HEK293 (cell line): ENCODE measurements at regions not wholly inside any gene's neighbourhood (a gene's known extent, or its start where the extent isn't known, plus 50 kb on each side); places are given as distances from the start of the nearest gene placed in this dataset.

Experiments
- CTCF ChIP-seq: fragments of 450-650 bp; formaldehyde crosslinking; IDR thresholded peaks from 2 replicates; pipeline ENCODE4 v1.5.1; 2016; ENCODE audit warnings: missing biosample characterization, missing genetic modification characterization
- FEZF1 ChIP-seq: fragments of 450-650 bp; formaldehyde crosslinking; IDR thresholded peaks from 2 replicates; pipeline ENCODE4 v1.5.1; 2016; ENCODE audit warnings: missing biosample characterization, missing genetic modification characterization
- HOXC10 ChIP-seq: sonication (generic); formaldehyde crosslinking; IDR thresholded peaks from 2 replicates; pipeline ENCODE4 v1.8.1; 2023; ENCODE audit warnings: mild to moderate bottlenecking, missing genetic modification reagents
- IKZF3 ChIP-seq: fragments of 450-650 bp; IDR thresholded peaks from 2 replicates; pipeline ENCODE4 v1.5.0; 2018; ENCODE audit warnings: missing biosample characterization, mild to moderate bottlenecking, missing genetic modification characterization, moderate library complexity
- KLF1 ChIP-seq: fragments of 450-650 bp; formaldehyde crosslinking; IDR thresholded peaks from 2 replicates; pipeline ENCODE4 v1.5.1; 2016; ENCODE audit warnings: missing biosample characterization, missing genetic modification characterization
- KLF17 ChIP-seq: fragments of 450-650 bp; formaldehyde crosslinking; IDR thresholded peaks from 2 replicates; pipeline ENCODE4 v1.5.1; 2016; ENCODE audit warnings: missing biosample characterization, missing genetic modification characterization
- OVOL3 ChIP-seq: fragments of 450-650 bp; formaldehyde crosslinking; IDR thresholded peaks from 2 replicates; pipeline ENCODE4 v1.5.1; 2016; ENCODE audit warnings: missing biosample characterization, missing genetic modification characterization
- RBAK ChIP-seq: fragments of 450-650 bp; formaldehyde crosslinking; IDR thresholded peaks from 2 replicates; pipeline ENCODE4 v1.5.1; 2016; ENCODE audit warnings: missing biosample characterization, missing genetic modification characterization
- SP3 ChIP-seq: fragments of 450-650 bp; formaldehyde crosslinking; IDR thresholded peaks from 2 replicates; pipeline ENCODE4 v1.5.1; 2016; ENCODE audit warnings: missing biosample characterization, missing genetic modification characterization
- SP7 ChIP-seq: fragments of 450-650 bp; formaldehyde crosslinking; IDR thresholded peaks from 2 replicates; pipeline ENCODE4 v1.5.1; 2016; ENCODE audit warnings: missing biosample characterization, missing genetic modification characterization
- WT1 ChIP-seq: fragments of 450-650 bp; formaldehyde crosslinking; IDR thresholded peaks from 2 replicates; pipeline ENCODE4 v1.5.1; 2016; ENCODE audit warnings: missing biosample characterization, missing genetic modification characterization
- YY2 ChIP-seq: fragments of 450-650 bp; formaldehyde crosslinking; IDR thresholded peaks from 2 replicates; pipeline ENCODE4 v1.5.1; 2016; ENCODE audit warnings: missing biosample characterization, missing genetic modification characterization
- ZBTB11 ChIP-seq: fragments of 450-650 bp; formaldehyde crosslinking; conservative IDR thresholded peaks from 2 replicates; pipeline ENCODE4 v1.5.1; 2016; ENCODE audit warnings: low read depth, missing biosample characterization, missing genetic modification characterization
- ZBTB21 ChIP-seq: fragments of 450-650 bp; formaldehyde crosslinking; IDR thresholded peaks from 2 replicates; pipeline ENCODE4 v1.5.1; 2017; ENCODE audit warnings: missing biosample characterization, missing genetic modification characterization
- ZFP69B ChIP-seq: fragments of 450-650 bp; formaldehyde crosslinking; IDR thresholded peaks from 2 replicates; pipeline ENCODE4 v1.5.1; 2016; ENCODE audit warnings: missing biosample characterization, missing genetic modification characterization
- ZNF132 ChIP-seq: fragments of 450-650 bp; formaldehyde crosslinking; IDR thresholded peaks from 2 replicates; pipeline ENCODE4 v1.5.1; 2017; ENCODE audit warnings: missing biosample characterization, missing genetic modification characterization, borderline replicate concordance
- ZNF140 ChIP-seq: fragments of 450-650 bp; formaldehyde crosslinking; IDR thresholded peaks from 2 replicates; pipeline ENCODE4 v1.5.1; 2016; ENCODE audit warnings: missing biosample characterization, missing genetic modification characterization
- ZNF157 ChIP-seq: fragments of 450-650 bp; formaldehyde crosslinking; IDR thresholded peaks from 2 replicates; pipeline ENCODE4 v1.5.1; 2016; ENCODE audit warnings: missing biosample characterization, missing genetic modification characterization
- ZNF221 ChIP-seq: fragments of 450-650 bp; formaldehyde crosslinking; IDR thresholded peaks from 2 replicates; pipeline ENCODE4 v1.5.1; 2017; ENCODE audit warnings: missing biosample characterization, missing genetic modification characterization, borderline replicate concordance
- ZNF280D ChIP-seq: fragments of 450-650 bp; formaldehyde crosslinking; IDR thresholded peaks from 2 replicates; pipeline ENCODE4 v1.5.1; 2016; ENCODE audit warnings: missing biosample characterization, missing genetic modification characterization
- ZNF426 ChIP-seq: fragments of 450-650 bp; formaldehyde crosslinking; IDR thresholded peaks from 2 replicates; pipeline ENCODE4 v1.5.1; 2017; ENCODE audit warnings: missing biosample characterization, missing genetic modification characterization, mild to moderate bottlenecking, inconsistent platforms, moderate library complexity
- ZNF530 ChIP-seq: fragments of 450-650 bp; formaldehyde crosslinking; IDR thresholded peaks from 2 replicates; pipeline ENCODE4 v1.5.1; 2016; ENCODE audit warnings: low read depth, missing biosample characterization, missing genetic modification characterization
- ZNF580 ChIP-seq: fragments of 450-650 bp; formaldehyde crosslinking; IDR thresholded peaks from 2 replicates; pipeline ENCODE4 v1.5.1; 2016; ENCODE audit warnings: missing biosample characterization, missing genetic modification characterization
- ZNF610 ChIP-seq: fragments of 450-650 bp; formaldehyde crosslinking; IDR thresholded peaks from 2 replicates; pipeline ENCODE4 v1.5.1; 2016; ENCODE audit warnings: missing biosample characterization, missing genetic modification characterization, borderline replicate concordance
- ZNF621 ChIP-seq: fragments of 450-650 bp; formaldehyde crosslinking; IDR thresholded peaks from 2 replicates; pipeline ENCODE4 v1.5.1; 2017; ENCODE audit warnings: missing biosample characterization, missing genetic modification characterization
- ZNF629 ChIP-seq: fragments of 450-650 bp; formaldehyde crosslinking; IDR thresholded peaks from 2 replicates; pipeline ENCODE4 v1.5.1; 2017; ENCODE audit warnings: missing biosample characterization, missing genetic modification characterization
- ZNF654 ChIP-seq: fragments of 450-650 bp; formaldehyde crosslinking; IDR thresholded peaks from 2 replicates; pipeline ENCODE4 v1.5.1; 2016; ENCODE audit warnings: low read depth, missing biosample characterization, missing genetic modification characterization
- ZNF747 ChIP-seq: fragments of 450-650 bp; formaldehyde crosslinking; IDR thresholded peaks from 2 replicates; pipeline ENCODE4 v1.5.1; 2016; ENCODE audit warnings: missing biosample characterization, missing genetic modification characterization
- ZNF768 ChIP-seq: fragments of 450-650 bp; formaldehyde crosslinking; IDR thresholded peaks from 2 replicates; pipeline ENCODE4 v1.5.1; 2018; ENCODE audit warnings: missing biosample characterization, mild to moderate bottlenecking, missing genetic modification characterization
- ZNF837 ChIP-seq: fragments of 450-650 bp; formaldehyde crosslinking; IDR thresholded peaks from 2 replicates; pipeline ENCODE4 v1.5.1; 2016; ENCODE audit warnings: missing biosample characterization, missing genetic modification characterization
- ZSCAN18 ChIP-seq: fragments of 450-650 bp; formaldehyde crosslinking; IDR thresholded peaks from 2 replicates; pipeline ENCODE4 v1.5.1; 2016; ENCODE audit warnings: missing biosample characterization, missing genetic modification characterization
- ZSCAN23 ChIP-seq: fragments of 450-650 bp; formaldehyde crosslinking; IDR thresholded peaks from 2 replicates; pipeline ENCODE4 v1.5.1; 2016; ENCODE audit warnings: missing biosample characterization, missing genetic modification characterization

GRCh38 chr3:14261229-14261628 lies 82.6 kb downstream of the LSM3 start (continued):
- TF ChIP-seq CTCF (tag by site-specific recombination) = peak; percentile 84
- peak; percentile 54 for TF ChIP-seq KLF1 (tag by site-specific recombination)
- TF ChIP-seq ZNF132 (tag by site-specific recombination) = no peak
- TF ChIP-seq ZBTB11 (tag by site-specific recombination) = no peak
- no peak for TF ChIP-seq YY2 (tag by site-specific recombination)
- TF ChIP-seq SP7 (tag by site-specific recombination) = 0 out of 2 replicates have a peak, but pooled peaks have one; percentile 22
- TF ChIP-seq ZFP69B (tag by site-specific recombination) = no peak
- TF ChIP-seq ZSCAN18 = no peak
- TF ChIP-seq ZNF530 = no peak
- no peak for TF ChIP-seq ZNF580
- no peak for TF ChIP-seq RBAK (tag by site-specific recombination)
- TF ChIP-seq ZBTB21 (tag by site-specific recombination) = no peak
- TF ChIP-seq ZNF221 (tag by site-specific recombination) = no peak
- no peak for TF ChIP-seq FEZF1 (tag by site-specific recombination)
- TF ChIP-seq SP3 (tag by site-specific recombination) = 0 out of 2 replicates have a peak, but pooled peaks have one; percentile 21
- no peak for TF ChIP-seq ZNF768
- TF ChIP-seq ZNF837 (tag by site-specific recombination) = no peak
- no peak; the same call in 1 of the 2 replicates for TF ChIP-seq ZNF629 (tag by site-specific recombination)
- TF ChIP-seq ZNF610 (tag by site-specific recombination) = no peak
- TF ChIP-seq HOXC10 (CRISPR knock-in tag) = no peak
- TF ChIP-seq ZNF621 (tag by site-specific recombination) = no peak
- no peak for TF ChIP-seq ZNF140 (tag by site-specific recombination)
- TF ChIP-seq ZNF426 (tag by site-specific recombination) = no peak
- TF ChIP-seq WT1 (tag by site-specific recombination) = no peak
- TF ChIP-seq ZSCAN23 (tag by site-specific recombination) = no peak
- no peak for TF ChIP-seq ZNF747 (tag by site-specific recombination)
- no peak for TF ChIP-seq ZNF280D
- no peak for TF ChIP-seq IKZF3 (tag by site-specific recombination)
- peak; percentile 62; the same call in 1 of the 2 replicates for TF ChIP-seq KLF17 (tag by site-specific recombination)
- TF ChIP-seq ZNF157 (tag by site-specific recombination) = no peak
- peak; percentile 99 for TF ChIP-seq ZNF654 (tag by site-specific recombination)
- TF ChIP-seq OVOL3 (tag by site-specific recombination) = no peak
